Natural killer cell treated with Interleukin-12 subunit alpha and Interleukin-12 subunit beta and Interleukin-15 and Interleukin-18, amount 100 ng/mL, for 72 hours (primary cell): ENCODE measurements at regions not wholly inside any gene's neighbourhood (a gene's known extent, or its start where the extent isn't known, plus 50 kb on each side); places are given as distances from the start of the nearest gene placed in this dataset.

Experiments
- ATAC-seq, 2 donors: fragments of 150-1000 bp; cut with Tn5 transposase in 1 of 2; sonication (Bioruptor Pico), chemical (Tn5 transposase) in 1 of 2; 2 replicates each; pipeline ENCODE4 v1.10.0; 2021
- DNase-seq: peaks from one replicate; pipeline ENCODE4 v3.0.0; 2022; ENCODE audit warnings: low spot score
- H3K27ac Mint-ChIP-seq, 2 donors: 1 replicate in 1 of 2; 2 replicates in 1 of 2; pipeline ENCODE4 v1.8.0; 2022; ENCODE audit warnings: mixed read lengths in 2 of 2, mild to moderate bottlenecking in 1 of 2, moderate library complexity in 1 of 2
- H3K27me3 Mint-ChIP-seq, 2 donors: 1 replicate in 1 of 2; 2 replicates in 1 of 2; pipeline ENCODE4 v1.8.0; 2022; ENCODE audit warnings: mixed read lengths in 2 of 2
- H3K36me3 Mint-ChIP-seq: one replicate; pipeline ENCODE4 v1.8.0; 2022; ENCODE audit warnings: mixed read lengths
- H3K4me1 Mint-ChIP-seq, 2 donors: 1 replicate in 1 of 2; 2 replicates in 1 of 2; pipeline ENCODE4 v1.8.0; 2022; ENCODE audit warnings: low read depth in 2 of 2, mixed read lengths in 2 of 2, mild to moderate bottlenecking in 1 of 2
- H3K4me3 Mint-ChIP-seq: one replicate; pipeline ENCODE4 v1.8.0; 2022; ENCODE audit warnings: mixed read lengths
- H3K9me3 Mint-ChIP-seq: 2 replicates; pipeline ENCODE4 v1.8.0; 2022; ENCODE audit warnings: mixed read lengths

DNA sequence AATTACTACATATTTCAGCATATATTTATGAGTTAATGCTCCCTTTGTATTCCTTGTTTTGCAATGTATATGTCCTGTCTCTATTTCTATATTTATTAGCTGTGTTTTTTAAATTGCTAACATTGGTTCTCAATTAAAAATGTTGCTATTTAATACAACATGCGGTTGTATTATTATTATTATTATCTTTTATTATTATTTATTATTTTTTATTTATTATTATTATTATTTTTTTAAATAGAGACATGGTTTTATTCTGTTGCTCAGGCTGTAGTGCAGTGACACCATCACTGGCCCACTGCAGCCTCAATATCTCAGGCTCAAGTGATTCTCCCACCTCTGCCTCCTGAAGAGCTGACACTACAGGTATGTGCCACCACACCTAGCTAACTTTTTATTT is 1005.9 kb upstream of the ADGRL3 start:
- Mint-ChIP-seq H3K36me3 (peaks cover 5% of the 10 kb centered on the region), H3K27me3 (no peaks in the 10 kb centered on the region), H3K4me1 (no peaks in the 10 kb centered on the region), H3K4me3 (no peak overlapping the region), H3K27ac (no peak overlapping the region), H3K9me3 (peaks cover 5% of the 10 kb centered on the region)
- ATAC-seq (no peak), DNase-seq (no peak)

GRCh38 chr4:60195256-60195655 is 1004.9 kb upstream of the ADGRL3 start:
- Mint-ChIP-seq H3K4me3 (no peak overlapping the region), H3K4me1 (no peaks in the 10 kb centered on the region), H3K9me3 (peaks cover under 1% of the 10 kb centered on the region), H3K27ac (no peak overlapping the region), H3K36me3 (peaks cover 2% of the 10 kb centered on the region), H3K27me3 (no peaks in the 10 kb centered on the region)
- DNase-seq (no peak), ATAC-seq (no peak)

DNA sequence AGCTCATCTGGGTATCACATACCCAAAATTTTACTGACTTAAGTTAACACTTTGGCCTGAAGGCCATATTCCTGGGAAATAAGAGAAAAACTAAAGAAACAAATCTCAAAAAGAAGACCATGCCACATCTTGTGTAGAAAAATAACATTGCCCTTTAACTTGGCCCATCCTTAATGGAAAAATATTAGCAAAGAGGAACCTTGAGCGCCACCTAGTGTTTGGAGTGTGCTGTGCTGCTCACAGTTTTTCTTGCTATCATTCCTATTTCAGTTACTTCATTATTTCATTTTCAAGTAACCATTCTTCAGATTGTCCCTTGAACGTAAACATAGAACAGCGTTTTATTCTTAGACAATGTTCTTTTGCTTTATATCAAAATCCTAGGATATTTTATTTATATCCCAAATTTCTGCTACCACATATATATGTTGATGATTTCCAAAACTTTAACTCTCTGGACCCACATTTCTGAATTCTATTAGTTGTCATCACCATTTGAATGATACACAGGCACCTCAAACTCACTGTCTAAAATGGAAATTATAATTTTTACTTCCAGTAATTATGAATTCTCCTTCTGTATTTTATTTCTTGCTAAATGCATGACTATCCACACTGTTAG is 999.0 kb upstream of the ADGRL3 start:
- DNase-seq = no peak
- no peak overlapping the region for H3K27ac Mint-ChIP-seq
- H3K4me1 Mint-ChIP-seq = no peaks in the 10 kb centered on the region
- H3K36me3 Mint-ChIP-seq = no peaks in the 10 kb centered on the region
- H3K4me3 Mint-ChIP-seq = no peak overlapping the region
- ATAC-seq = no peak
- H3K9me3 Mint-ChIP-seq = no peaks in the 10 kb centered on the region
- H3K27me3 Mint-ChIP-seq = no peaks in the 10 kb centered on the region

DNA sequence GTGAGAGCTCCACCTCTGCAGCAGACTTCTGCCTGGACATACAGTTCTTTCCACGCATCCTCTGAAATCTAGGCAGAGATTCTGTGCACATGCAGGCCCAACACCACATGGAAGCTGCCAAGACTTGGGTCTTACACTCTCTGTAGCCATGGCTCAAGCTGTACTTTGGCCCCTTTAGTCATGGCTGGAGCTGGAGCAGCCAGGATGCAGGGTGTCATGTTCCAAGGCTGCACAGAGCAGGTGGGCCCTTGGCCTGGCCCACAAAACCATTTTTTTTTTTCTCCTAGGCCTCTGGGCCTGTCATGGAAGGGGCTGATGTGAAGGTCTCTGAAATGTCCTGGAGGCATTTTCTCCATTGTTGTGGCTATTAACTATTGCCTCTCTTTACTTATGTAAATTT is 990.5 kb upstream of the ADGRL3 start:
- Mint-ChIP-seq H3K9me3 (peaks cover 11% of the 10 kb centered on the region), H3K4me1 (no peaks in the 10 kb centered on the region), H3K36me3 (no peaks in the 10 kb centered on the region), H3K27me3 (no peaks in the 10 kb centered on the region), H3K4me3 (no peak overlapping the region), H3K27ac (no peak overlapping the region)
- no peak for ATAC-seq
- DNase-seq = no peak

DNA sequence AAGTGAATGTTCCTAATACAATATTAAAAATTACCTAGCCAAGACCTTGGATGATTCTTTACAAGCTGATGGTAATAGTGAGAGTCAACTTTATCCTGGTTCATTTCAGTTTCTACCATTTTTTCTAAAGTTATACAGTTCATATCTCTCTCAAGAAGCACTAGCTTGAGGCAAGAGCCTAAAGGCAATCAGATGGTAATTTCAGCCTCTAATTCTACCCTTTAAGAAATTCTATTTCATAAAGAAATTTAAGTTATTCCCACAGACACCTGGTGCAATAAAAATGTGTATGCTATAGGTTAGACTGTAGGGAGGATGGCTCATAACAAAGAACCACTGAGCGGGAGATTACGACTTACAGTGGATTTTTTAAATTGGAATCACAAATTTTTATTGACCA is 984.2 kb upstream of the ADGRL3 start:
- H3K4me3 Mint-ChIP-seq = no peak overlapping the region
- ATAC-seq (no peak), DNase-seq (no peak)
- no peak overlapping the region for H3K27ac Mint-ChIP-seq
- no peaks in the 10 kb centered on the region for H3K27me3 Mint-ChIP-seq
- H3K4me1 Mint-ChIP-seq = no peaks in the 10 kb centered on the region
- H3K9me3 Mint-ChIP-seq = peaks cover 15% of the 10 kb centered on the region
- H3K36me3 Mint-ChIP-seq = no peaks in the 10 kb centered on the region

DNA sequence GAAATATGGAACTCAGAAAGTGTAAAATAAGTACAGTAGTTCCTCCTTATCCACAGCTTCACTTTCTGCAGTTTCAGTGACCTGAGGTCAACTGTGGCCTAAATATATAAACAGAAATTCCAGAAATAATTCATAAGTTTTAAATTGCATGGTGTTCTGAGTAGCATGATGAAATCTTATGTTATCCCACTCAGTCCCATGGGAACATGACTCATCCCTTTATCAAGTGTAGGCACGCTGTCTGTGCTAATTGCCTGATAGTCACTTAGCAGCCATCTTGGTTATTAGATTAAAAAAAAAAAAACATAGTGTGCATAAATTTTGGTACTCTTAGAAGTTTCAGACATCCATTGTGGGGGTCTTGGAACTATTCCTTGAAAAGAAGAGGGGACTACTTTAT is 983.4 kb upstream of the ADGRL3 start:
- H3K4me3 Mint-ChIP-seq = no peak overlapping the region
- H3K9me3 Mint-ChIP-seq = peaks cover 7% of the 10 kb centered on the region
- no peaks in the 10 kb centered on the region for H3K4me1 Mint-ChIP-seq
- DNase-seq (no peak), ATAC-seq (no peak)
- no peaks in the 10 kb centered on the region for H3K27me3 Mint-ChIP-seq
- no peak overlapping the region for H3K27ac Mint-ChIP-seq
- H3K36me3 Mint-ChIP-seq = no peaks in the 10 kb centered on the region

DNA sequence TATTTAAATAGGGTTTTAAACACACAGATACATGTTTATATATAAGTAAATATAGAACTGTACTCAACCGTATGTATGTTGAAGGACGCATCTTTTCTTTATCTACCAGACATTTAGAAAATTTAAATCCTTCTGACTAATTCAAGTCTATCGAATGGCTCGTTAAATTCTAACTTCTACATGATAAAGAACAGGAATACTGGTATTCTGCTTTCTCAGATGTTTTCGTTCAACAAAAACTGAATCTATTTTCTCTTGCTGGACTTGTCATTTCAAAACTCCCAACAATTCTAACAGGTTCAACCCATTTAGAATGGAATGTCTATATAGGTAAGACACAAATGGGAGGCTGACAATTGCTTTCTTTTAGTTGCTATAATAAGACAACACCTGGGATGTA is 978.3 kb upstream of the ADGRL3 start:
- no peaks in the 10 kb centered on the region for H3K36me3 Mint-ChIP-seq
- no peak for DNase-seq
- no peak for ATAC-seq
- H3K27ac Mint-ChIP-seq = no peak overlapping the region
- no peak overlapping the region for H3K4me3 Mint-ChIP-seq
- peaks cover 13% of the 10 kb centered on the region for H3K9me3 Mint-ChIP-seq
- H3K27me3 Mint-ChIP-seq = no peaks in the 10 kb centered on the region
- H3K4me1 Mint-ChIP-seq = no peaks in the 10 kb centered on the region

DNA sequence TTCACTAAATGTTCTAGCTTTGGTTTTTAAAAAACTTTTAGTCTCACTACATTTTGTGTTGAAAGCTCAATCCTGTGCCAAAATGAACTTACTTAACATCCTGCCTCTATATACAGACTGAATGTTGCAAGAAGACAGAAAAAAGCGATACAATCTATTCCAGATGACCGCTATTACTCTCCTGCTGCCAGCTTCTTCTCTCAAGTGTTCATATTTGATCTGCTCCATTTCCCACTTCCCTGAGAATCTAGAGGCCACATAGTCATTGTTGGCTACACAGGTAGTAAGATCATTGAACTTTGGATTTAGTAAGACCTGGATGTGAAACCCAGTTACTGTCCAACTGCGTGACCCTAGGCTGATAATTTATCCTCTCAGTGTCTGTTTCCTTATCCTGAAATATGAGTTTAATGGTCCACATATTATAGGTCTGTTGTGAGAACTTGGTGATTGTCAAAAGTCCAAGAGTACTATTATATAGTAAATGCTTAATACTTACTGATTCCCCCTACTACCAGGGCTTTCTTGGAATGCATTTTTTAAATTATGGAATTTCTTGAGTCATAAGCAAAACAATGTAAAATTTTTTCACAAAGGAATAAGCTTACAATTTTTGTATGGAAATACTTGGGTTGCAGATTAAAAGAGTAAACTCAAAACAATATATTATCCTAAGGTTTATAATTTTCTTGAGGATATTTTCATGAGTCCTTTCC is 976.8 kb upstream of the ADGRL3 start:
- Mint-ChIP-seq H3K27me3 (no peaks in the 10 kb centered on the region), H3K9me3 (peaks cover 13% of the 10 kb centered on the region), H3K36me3 (no peaks in the 10 kb centered on the region), H3K4me3 (no peak overlapping the region), H3K4me1 (no peaks in the 10 kb centered on the region), H3K27ac (no peak overlapping the region)
- ATAC-seq (no peak), DNase-seq (no peak)

GRCh38 chr4:60241866-60242265 is 958.3 kb upstream of the ADGRL3 start:
- DNase-seq = no peak
- Mint-ChIP-seq H3K27ac (no peak overlapping the region), H3K4me3 (no peak overlapping the region), H3K9me3 (peaks cover 19% of the 10 kb centered on the region), H3K4me1 (no peaks in the 10 kb centered on the region), H3K36me3 (no peaks in the 10 kb centered on the region), H3K27me3 (no peaks in the 10 kb centered on the region)
- no peak for ATAC-seq

DNA sequence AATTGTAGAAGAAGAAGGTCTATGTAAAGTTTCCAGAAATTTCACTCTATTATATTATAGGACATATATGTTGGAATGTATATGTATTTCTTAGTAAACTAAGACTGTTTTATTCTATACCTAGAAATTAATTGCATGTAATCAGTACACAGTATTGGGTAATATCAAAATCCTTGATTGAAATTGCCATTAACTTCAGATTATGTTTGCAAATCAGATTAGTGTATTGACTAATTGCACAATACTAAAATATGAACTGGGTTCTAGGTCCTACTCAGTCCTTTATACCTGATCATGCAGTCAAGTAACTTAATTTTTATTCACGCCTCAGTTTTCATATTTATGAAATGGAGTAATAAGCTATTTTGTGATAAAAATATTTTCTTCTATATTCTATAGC is 950.3 kb upstream of the ADGRL3 start:
- H3K4me3 Mint-ChIP-seq = no peak overlapping the region
- H3K27me3 Mint-ChIP-seq = no peaks in the 10 kb centered on the region
- no peak for DNase-seq
- no peaks in the 10 kb centered on the region for H3K4me1 Mint-ChIP-seq
- no peaks in the 10 kb centered on the region for H3K36me3 Mint-ChIP-seq
- H3K27ac Mint-ChIP-seq = no peak overlapping the region
- peaks cover 10% of the 10 kb centered on the region for H3K9me3 Mint-ChIP-seq
- no peak for ATAC-seq

- H3K27me3 Mint-ChIP-seq = no peaks in the 10 kb centered on the region
- H3K36me3 Mint-ChIP-seq = no peaks in the 10 kb centered on the region
- no peak overlapping the region for H3K27ac Mint-ChIP-seq
- DNase-seq (no peak), ATAC-seq (no peak)
- peaks cover 13% of the 10 kb centered on the region for H3K9me3 Mint-ChIP-seq
- H3K4me3 Mint-ChIP-seq = no peak overlapping the region
- H3K4me1 Mint-ChIP-seq = no peaks in the 10 kb centered on the region
These were observed 949.5 kb upstream of the ADGRL3 start for GRCh38 chr4:60250657-60251056.

GRCh38 chr4:60259781-60260180 is 940.3 kb upstream of the ADGRL3 start:
- Mint-ChIP-seq H3K27me3 (no peaks in the 10 kb centered on the region), H3K4me1 (no peaks in the 10 kb centered on the region), H3K27ac (no peak overlapping the region), H3K4me3 (no peak overlapping the region), H3K9me3 (peaks cover 7% of the 10 kb centered on the region), H3K36me3 (no peaks in the 10 kb centered on the region)
- no peak for ATAC-seq
- DNase-seq = no peak

- ATAC-seq = no peak
- H3K27me3 Mint-ChIP-seq = no peaks in the 10 kb centered on the region
- no peak overlapping the region for H3K4me3 Mint-ChIP-seq
- no peaks in the 10 kb centered on the region for H3K4me1 Mint-ChIP-seq
- no peak overlapping the region for H3K27ac Mint-ChIP-seq
- H3K36me3 Mint-ChIP-seq = peaks cover 5% of the 10 kb centered on the region
- peaks cover 8% of the 10 kb centered on the region for H3K9me3 Mint-ChIP-seq
- no peak for DNase-seq
These were observed 933.6 kb upstream of the ADGRL3 start for GRCh38 chr4:60266505-60266904.

DNA sequence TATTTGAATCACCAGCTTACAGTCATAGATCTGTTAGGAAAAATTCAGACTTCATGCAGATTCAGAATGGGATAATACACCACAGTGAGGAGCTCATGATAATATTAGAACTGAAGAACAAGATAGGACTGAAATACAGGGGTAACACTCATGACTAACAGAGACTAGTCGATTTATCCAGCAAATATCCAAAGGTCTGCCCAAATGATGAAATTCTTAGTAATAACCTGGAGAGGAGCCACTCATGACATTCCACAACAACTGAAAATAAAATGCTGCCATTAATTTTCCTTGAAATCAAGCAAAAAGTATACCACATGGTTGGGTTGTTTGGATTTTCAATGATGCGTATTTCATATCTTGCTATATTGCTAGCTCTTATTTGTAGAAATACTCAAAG is 903.7 kb upstream of the ADGRL3 start:
- ATAC-seq = no peak
- no peak overlapping the region for H3K27ac Mint-ChIP-seq
- no peak for DNase-seq
- H3K4me1 Mint-ChIP-seq = no peaks in the 10 kb centered on the region
- H3K4me3 Mint-ChIP-seq = no peak overlapping the region
- H3K36me3 Mint-ChIP-seq = peaks cover 6% of the 10 kb centered on the region
- no peaks in the 10 kb centered on the region for H3K27me3 Mint-ChIP-seq
- H3K9me3 Mint-ChIP-seq = peaks cover 21% of the 10 kb centered on the region
